Spleen (tissue), 7 donors: ENCODE measurements at regions not wholly inside any gene's neighbourhood (a gene's known extent, or its start where the extent isn't known, plus 50 kb on each side); places are given as distances from the start of the nearest gene placed in this dataset.

Experiments used
- POLR2AphosphoS5 ChIP-seq, 3 donors: sonication (generic); formaldehyde crosslinking; IDR thresholded peaks; one replicate each; pipeline ENCODE4 v1.5.1; 2017; ENCODE audit warnings: antibody characterized with exemption in 3 of 3
- TF ChIP-seq, protein P1 (sequence below), 11 experiments: fragments of 200-600 bp in 7 of 11; fragments of 450-650 bp in 4 of 11; sonication (generic) in 4 of 11; IDR thresholded peaks in 8 of 11; conservative IDR thresholded peaks in 3 of 11; 1 replicate in 7 of 11; 2 replicates in 4 of 11; pipeline versions ENCODE4 v1.4.0 to v1.8.0; 2016 to 2021; ENCODE audit warnings: antibody characterized with exemption in 11 of 11, inconsistent platforms in 4 of 11, mild to moderate bottlenecking in 1 of 11
- donor health status: DM: no; HTN: no; CAD: no; lungs with moderate emphysema.
- donor health status: DM: no; HTN: no; CAD: no.
- donor health status: DM: no; HTN: no; CAD: no.

DNA sequence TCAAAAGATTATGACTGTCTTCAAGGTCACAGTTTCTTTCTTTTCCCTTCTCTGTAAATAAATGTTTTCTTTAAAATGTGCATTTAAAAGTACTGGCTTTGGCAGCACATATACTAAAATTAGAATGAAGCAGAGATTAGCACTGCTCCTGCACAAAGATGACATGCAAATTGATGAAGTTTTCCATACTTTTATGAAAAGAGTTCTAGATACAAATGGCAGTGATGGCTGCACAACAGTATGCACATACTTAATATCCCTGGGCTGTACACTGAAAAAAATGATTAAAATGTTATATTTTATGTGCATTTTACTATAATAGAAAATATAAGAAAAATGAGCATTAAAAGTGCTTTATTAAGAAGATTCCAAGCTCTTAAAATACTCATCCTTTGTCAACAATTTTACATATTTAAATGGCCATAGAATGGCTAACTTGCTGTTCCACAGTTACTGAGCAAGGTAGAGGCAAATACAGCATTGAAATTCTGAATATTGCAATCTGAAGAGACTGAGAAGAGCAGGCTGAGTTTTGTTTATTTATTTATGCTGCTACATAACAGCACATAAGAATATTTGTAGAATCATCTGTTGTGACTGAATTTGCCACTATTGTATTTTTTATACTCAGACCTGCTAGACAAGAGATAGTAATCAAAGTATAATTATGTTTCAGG, 117.8 kb downstream of the GPR37 start:
- TF ChIP-seq, protein P1, sequence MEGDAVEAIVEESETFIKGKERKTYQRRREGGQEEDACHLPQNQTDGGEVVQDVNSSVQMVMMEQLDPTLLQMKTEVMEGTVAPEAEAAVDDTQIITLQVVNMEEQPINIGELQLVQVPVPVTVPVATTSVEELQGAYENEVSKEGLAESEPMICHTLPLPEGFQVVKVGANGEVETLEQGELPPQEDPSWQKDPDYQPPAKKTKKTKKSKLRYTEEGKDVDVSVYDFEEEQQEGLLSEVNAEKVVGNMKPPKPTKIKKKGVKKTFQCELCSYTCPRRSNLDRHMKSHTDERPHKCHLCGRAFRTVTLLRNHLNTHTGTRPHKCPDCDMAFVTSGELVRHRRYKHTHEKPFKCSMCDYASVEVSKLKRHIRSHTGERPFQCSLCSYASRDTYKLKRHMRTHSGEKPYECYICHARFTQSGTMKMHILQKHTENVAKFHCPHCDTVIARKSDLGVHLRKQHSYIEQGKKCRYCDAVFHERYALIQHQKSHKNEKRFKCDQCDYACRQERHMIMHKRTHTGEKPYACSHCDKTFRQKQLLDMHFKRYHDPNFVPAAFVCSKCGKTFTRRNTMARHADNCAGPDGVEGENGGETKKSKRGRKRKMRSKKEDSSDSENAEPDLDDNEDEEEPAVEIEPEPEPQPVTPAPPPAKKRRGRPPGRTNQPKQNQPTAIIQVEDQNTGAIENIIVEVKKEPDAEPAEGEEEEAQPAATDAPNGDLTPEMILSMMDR (IDR thresholded peaks at IDR 0.05 in 8 of 11, conservative IDR thresholded peaks at IDR 0.05 in 3 of 11): no peak
- no peak for TF ChIP-seq POLR2AphosphoS5 (IDR thresholded peaks at IDR 0.05)
